COLO668 (cell line): ENCODE measurements at regions not wholly inside any gene's neighbourhood (a gene's known extent, or its start where the extent isn't known, plus 50 kb on each side); places are given as distances from the start of the nearest gene placed in this dataset.
"Not testable (repeated sequence)": the region's sequence is repeated elsewhere in the genome, so short reads cannot be mapped to it uniquely, and the experiment has no call there.

Source experiments
- DNase-seq: peaks from one replicate; lab custom pipeline; 2025; ENCODE audit not compliant: unreplicated experiment; lab: John Stamatoyannopoulos, UW

GRCh38 chr12:87430444-87430843, 598.8 kb downstream of the C12orf50 start:
- no peak for DNase-seq

- no peak for DNase-seq
These were observed 600.4 kb downstream of the C12orf50 start for GRCh38 chr12:87428701-87429277.

- no peak for DNase-seq
These were observed 601.4 kb downstream of the C12orf50 start for GRCh38 chr12:87427770-87428169.

GRCh38 chr12:87425942-87426554, 603.2 kb downstream of the C12orf50 start:
- no peak for DNase-seq

GRCh38 chr12:87421233-87421632, 608.0 kb downstream of the C12orf50 start:
- not testable (repeated sequence) for DNase-seq

- DNase-seq: no peak
These were observed 615.4 kb downstream of the C12orf50 start for GRCh38 chr12:87413784-87414183.

- no peak for DNase-seq
These were observed 622.3 kb downstream of the C12orf50 start for GRCh38 chr12:87406926-87407325.

- no peak for DNase-seq
These were observed 623.3 kb downstream of the C12orf50 start for GRCh38 chr12:87405918-87406317.

- not testable (repeated sequence) for DNase-seq
These were observed 635.0 kb downstream of the C12orf50 start for GRCh38 chr12:87394168-87394567.

GRCh38 chr12:87388376-87388775, 640.8 kb downstream of the C12orf50 start:
- DNase-seq: no peak

- no peak for DNase-seq
These were observed 643.9 kb downstream of the C12orf50 start for GRCh38 chr12:87385322-87385721.

- no peak for DNase-seq
These were observed 645.0 kb downstream of the C12orf50 start for GRCh38 chr12:87384226-87384625.

- DNase-seq: no peak
These were observed 645.5 kb downstream of the C12orf50 start for GRCh38 chr12:87383680-87384079.

- DNase-seq: no peak
These were observed 646.1 kb downstream of the C12orf50 start for GRCh38 chr12:87382959-87383566.

GRCh38 chr12:87382436-87382835, 646.8 kb downstream of the C12orf50 start:
- no peak for DNase-seq

GRCh38 chr12:87381742-87382141, 647.5 kb downstream of the C12orf50 start:
- DNase-seq: no peak

GRCh38 chr12:87378526-87378925, 650.7 kb downstream of the C12orf50 start:
- no peak for DNase-seq

- no peak for DNase-seq
These were observed 652.5 kb downstream of the C12orf50 start for GRCh38 chr12:87376722-87377121.

GRCh38 chr12:87369161-87369560, 660.0 kb downstream of the C12orf50 start:
- DNase-seq: no peak

GRCh38 chr12:87368259-87368658, 660.9 kb downstream of the C12orf50 start:
- peak; percentile 59 for DNase-seq

GRCh38 chr12:87365423-87365822, 663.8 kb downstream of the C12orf50 start:
- DNase-seq: no peak

GRCh38 chr12:87363497-87364084, 665.6 kb downstream of the C12orf50 start:
- no peak for DNase-seq
